ENCODE measurements at regions not wholly inside any gene's neighbourhood (a gene's known extent, or its start where the extent isn't known, plus 50 kb on each side); places are given as distances from the start of the nearest gene placed in this dataset.

DNA sequence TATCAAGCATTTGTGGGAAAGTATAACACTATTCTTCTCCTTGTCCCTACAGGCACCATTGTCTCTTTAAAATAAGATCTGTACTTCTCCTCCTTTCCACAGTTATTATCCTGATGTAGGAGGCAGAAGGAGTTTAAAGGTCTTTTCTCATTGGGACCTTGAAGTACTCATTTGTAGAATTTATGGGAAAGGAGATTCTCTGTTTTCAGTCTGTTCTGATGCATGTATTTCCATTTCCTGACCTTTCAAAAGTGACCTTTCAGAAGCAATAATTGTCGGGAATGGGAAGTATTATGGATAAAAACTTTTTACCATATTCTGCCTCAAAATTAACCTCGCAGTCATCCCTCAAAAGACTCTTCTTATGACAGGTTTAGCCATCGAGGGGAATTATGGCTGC lies 224.8 kb downstream of the CTH start:
- no peak for DNase-seq
- H3K36me3 Mint-ChIP-seq (ENCODE audit: insufficient read depth, unreplicated experiment), result no peaks in the 10 kb centered on the region
- TF ChIP-seq, protein P1, sequence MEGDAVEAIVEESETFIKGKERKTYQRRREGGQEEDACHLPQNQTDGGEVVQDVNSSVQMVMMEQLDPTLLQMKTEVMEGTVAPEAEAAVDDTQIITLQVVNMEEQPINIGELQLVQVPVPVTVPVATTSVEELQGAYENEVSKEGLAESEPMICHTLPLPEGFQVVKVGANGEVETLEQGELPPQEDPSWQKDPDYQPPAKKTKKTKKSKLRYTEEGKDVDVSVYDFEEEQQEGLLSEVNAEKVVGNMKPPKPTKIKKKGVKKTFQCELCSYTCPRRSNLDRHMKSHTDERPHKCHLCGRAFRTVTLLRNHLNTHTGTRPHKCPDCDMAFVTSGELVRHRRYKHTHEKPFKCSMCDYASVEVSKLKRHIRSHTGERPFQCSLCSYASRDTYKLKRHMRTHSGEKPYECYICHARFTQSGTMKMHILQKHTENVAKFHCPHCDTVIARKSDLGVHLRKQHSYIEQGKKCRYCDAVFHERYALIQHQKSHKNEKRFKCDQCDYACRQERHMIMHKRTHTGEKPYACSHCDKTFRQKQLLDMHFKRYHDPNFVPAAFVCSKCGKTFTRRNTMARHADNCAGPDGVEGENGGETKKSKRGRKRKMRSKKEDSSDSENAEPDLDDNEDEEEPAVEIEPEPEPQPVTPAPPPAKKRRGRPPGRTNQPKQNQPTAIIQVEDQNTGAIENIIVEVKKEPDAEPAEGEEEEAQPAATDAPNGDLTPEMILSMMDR (IDR thresholded peaks at IDR 0.05; ENCODE audit: unreplicated experiment), result no peak
- H3K4me3 Mint-ChIP-seq (ENCODE audit: low read depth, unreplicated experiment), result no peak overlapping the region
- no TSS peak for BruUV-seq (replicated peaks)
- peaks cover 3% of the 10 kb centered on the region for H3K9me3 Mint-ChIP-seq (ENCODE audit: low read depth, unreplicated experiment)
- intact Hi-C loops (cut with micrococcal nuclease; ENCODE audit: unreplicated experiment), result loop anchor here (2.0 kb wide), 1 partner anchor 15 kb away; no protein-coding TSS in a partner anchor
- no peaks in the 10 kb centered on the region for H3K27me3 Mint-ChIP-seq (ENCODE audit: unreplicated experiment)
- no peak overlapping the region for H3K27ac Mint-ChIP-seq (ENCODE audit: unreplicated experiment)
- no peaks in the 10 kb centered on the region for H3K4me1 Mint-ChIP-seq (ENCODE audit: low read depth, unreplicated experiment)
- CTCF ChIA-PET, result no interaction called here

DNA sequence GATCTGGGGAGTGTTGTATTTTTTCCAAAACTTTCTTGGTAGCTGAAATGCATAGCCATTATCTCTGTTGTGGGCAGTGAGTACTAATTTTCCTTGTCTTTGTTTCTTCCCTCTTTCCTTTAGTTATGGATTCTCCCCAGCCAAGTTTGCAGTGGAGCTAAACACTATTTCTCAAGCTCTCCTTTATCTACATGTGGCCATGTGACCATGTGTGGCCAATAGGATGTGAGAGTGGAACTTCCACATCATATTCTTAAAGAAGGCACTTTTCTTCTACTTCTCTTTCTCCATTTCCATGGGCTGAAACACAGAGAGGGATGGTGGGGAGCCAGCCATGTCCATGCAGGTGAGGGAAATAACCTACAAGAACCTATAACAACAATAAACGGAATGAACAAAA lies 230.8 kb downstream of the CTH start:
- H3K27me3 Mint-ChIP-seq (ENCODE audit: unreplicated experiment), result no peaks in the 10 kb centered on the region
- no peaks in the 10 kb centered on the region for H3K36me3 Mint-ChIP-seq (ENCODE audit: insufficient read depth, unreplicated experiment)
- DNase-seq, result no peak
- TF ChIP-seq, protein P1 (IDR thresholded peaks at IDR 0.05; ENCODE audit: unreplicated experiment), result no peak
- H3K27ac Mint-ChIP-seq (ENCODE audit: unreplicated experiment), result no peak overlapping the region
- intact Hi-C loops (cut with micrococcal nuclease; ENCODE audit: unreplicated experiment), result no loop called here
- no TSS peak for BruUV-seq (replicated peaks)
- CTCF ChIA-PET, result no interaction called here
- no peaks in the 10 kb centered on the region for H3K4me1 Mint-ChIP-seq (ENCODE audit: low read depth, unreplicated experiment)
- H3K4me3 Mint-ChIP-seq (ENCODE audit: low read depth, unreplicated experiment), result no peak overlapping the region
- no peaks in the 10 kb centered on the region for H3K9me3 Mint-ChIP-seq (ENCODE audit: low read depth, unreplicated experiment)

DNA sequence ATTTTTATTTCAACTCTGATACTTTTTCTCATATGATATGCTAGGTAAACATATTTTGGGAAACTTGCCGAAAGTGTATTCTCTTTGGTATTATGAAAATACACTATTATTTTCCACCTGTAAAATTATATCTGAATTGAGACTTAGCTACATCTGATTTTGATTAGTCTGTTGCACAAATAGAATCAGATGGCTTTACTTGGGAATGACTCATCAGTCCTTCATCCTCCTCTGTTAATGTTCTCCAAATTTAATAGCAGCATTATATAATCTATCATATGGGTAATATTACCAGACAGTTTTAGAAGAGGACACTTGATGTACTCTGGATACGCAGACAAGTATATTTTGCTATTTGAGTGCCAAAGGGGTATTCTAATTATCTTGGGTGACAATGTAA lies 245.3 kb downstream of the CTH start:
- Mint-ChIP-seq H3K36me3 (ENCODE audit: insufficient read depth, unreplicated experiment) (no peaks in the 10 kb centered on the region), H3K4me3 (ENCODE audit: low read depth, unreplicated experiment) (no peak overlapping the region), H3K27me3 (ENCODE audit: unreplicated experiment) (no peaks in the 10 kb centered on the region), H3K9me3 (ENCODE audit: low read depth, unreplicated experiment) (no peaks in the 10 kb centered on the region), H3K27ac (ENCODE audit: unreplicated experiment) (no peak overlapping the region), H3K4me1 (ENCODE audit: low read depth, unreplicated experiment) (no peaks in the 10 kb centered on the region)
- CTCF ChIA-PET, result no interaction called here
- no peak for DNase-seq
- intact Hi-C loops (cut with micrococcal nuclease; ENCODE audit: unreplicated experiment), result loop anchor here (5.0 kb wide), 1 partner anchor 349 kb away; no protein-coding TSS in a partner anchor
- BruUV-seq (replicated peaks), result no TSS peak
- TF ChIP-seq, protein P1 (IDR thresholded peaks at IDR 0.05; ENCODE audit: unreplicated experiment), result no peak

DNA sequence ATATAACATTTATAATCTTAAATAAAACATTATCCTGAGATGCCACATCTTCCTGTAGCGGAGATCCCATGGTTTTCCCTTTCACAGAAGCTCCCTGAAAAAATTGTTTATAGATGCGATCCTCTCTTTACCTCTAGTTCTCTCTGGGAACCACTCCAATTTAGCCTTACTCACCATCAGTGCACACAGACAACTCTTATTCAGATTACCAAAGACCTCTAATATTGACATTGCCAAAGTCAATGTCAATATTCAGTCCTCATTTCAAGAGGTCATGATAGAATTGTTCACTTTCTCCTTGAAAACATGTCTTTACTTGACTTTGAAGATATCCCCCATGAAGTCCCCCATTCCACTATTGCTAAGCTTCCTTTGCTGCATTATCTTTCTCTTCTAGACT lies 248.8 kb downstream of the CTH start:
- TF ChIP-seq, protein P1 (IDR thresholded peaks at IDR 0.05; ENCODE audit: unreplicated experiment), result no peak

More for the DNA sequence above, 248.8 kb downstream of the CTH start:
- intact Hi-C loops (cut with micrococcal nuclease; ENCODE audit: unreplicated experiment), result loop anchor here (5.0 kb wide), 1 partner anchor 353 kb away; no protein-coding TSS in a partner anchor
- Mint-ChIP-seq H3K4me3 (ENCODE audit: low read depth, unreplicated experiment) (no peak overlapping the region), H3K9me3 (ENCODE audit: low read depth, unreplicated experiment) (no peaks in the 10 kb centered on the region), H3K27me3 (ENCODE audit: unreplicated experiment) (no peaks in the 10 kb centered on the region), H3K36me3 (ENCODE audit: insufficient read depth, unreplicated experiment) (no peaks in the 10 kb centered on the region), H3K4me1 (ENCODE audit: low read depth, unreplicated experiment) (no peaks in the 10 kb centered on the region), H3K27ac (ENCODE audit: unreplicated experiment) (no peak overlapping the region)
- CTCF ChIA-PET, result no interaction called here
- no TSS peak for BruUV-seq (replicated peaks)
- no peak for DNase-seq

Measured in Calu3 (cell line).